Spleen (tissue), 11 donors: ENCODE measurements at regions not wholly inside any gene's neighbourhood (a gene's known extent, or its start where the extent isn't known, plus 50 kb on each side); places are given as distances from the start of the nearest gene placed in this dataset.

Source experiments
- DNase-seq: peaks from one replicate; pipeline ENCODE4 v3.0.0-alpha.2; 2020
- H3K27ac ChIP-seq, 8 donors: fragments of 200-600 bp; sonication (generic) in 7 of 8; 1 replicate in 4 of 8; 2 replicates in 4 of 8; pipeline versions ENCODE4 v1.5.0 to v1.8.0; 2016 to 2021; ENCODE audit warnings: inconsistent platforms in 4 of 8, mild to moderate bottlenecking in 4 of 8, moderate library complexity in 1 of 8
- H3K27me3 ChIP-seq, 7 donors: fragments of 200-600 bp; sonication (generic) in 6 of 7; replicated peaks in 1 of 7; 1 replicate in 4 of 7; 2 replicates in 3 of 7; pipeline versions ENCODE4 v1.5.0 to v1.8.0; 2016 to 2021; ENCODE audit warnings: inconsistent platforms in 3 of 7, mild to moderate bottlenecking in 1 of 7
- H3K36me3 ChIP-seq, 6 donors: fragments of 200-600 bp; sonication (generic) in 5 of 6; 1 replicate in 4 of 6; 2 replicates in 2 of 6; pipeline versions ENCODE4 v1.5.0 to v1.8.0; 2016 to 2021; ENCODE audit warnings: inconsistent platforms in 2 of 6
- H3K4me1 ChIP-seq, 6 donors: fragments of 200-600 bp; sonication (generic) in 5 of 6; 1 replicate in 3 of 6; 2 replicates in 3 of 6; pipeline versions ENCODE4 v1.5.0 to v1.8.0; 2016 to 2021; ENCODE audit warnings: inconsistent platforms in 3 of 6
- H3K4me3 ChIP-seq, 8 donors: fragments of 200-600 bp; sonication (generic) in 7 of 8; 1 replicate in 4 of 8; 2 replicates in 4 of 8; pipeline versions ENCODE4 v1.5.0 to v1.8.0; 2016 to 2021; ENCODE audit warnings: inconsistent platforms in 4 of 8, mild to moderate bottlenecking in 4 of 8, moderate library complexity in 2 of 8
- H3K9me3 ChIP-seq, 8 donors: fragments of 200-600 bp; sonication (generic) in 7 of 8; 1 replicate in 4 of 8; 2 replicates in 4 of 8; pipeline versions ENCODE4 v1.5.0 to v1.8.0; 2016 to 2021; ENCODE audit warnings: inconsistent platforms in 4 of 8
- POLR2A ChIP-seq, 3 donors: fragments of 450-650 bp; IDR thresholded peaks; one replicate each; pipeline ENCODE4 v1.5.1; 2017; ENCODE audit warnings: antibody characterized with exemption in 3 of 3, mild to moderate bottlenecking in 1 of 3
- POLR2AphosphoS5 ChIP-seq, 3 donors: sonication (generic); formaldehyde crosslinking; IDR thresholded peaks; one replicate each; pipeline ENCODE4 v1.5.1; 2017; ENCODE audit warnings: antibody characterized with exemption in 3 of 3
- WGBS, 5 donors: extraction: QIAGEN DNeasy Blood & Tissue Kit in 3 of 5; methylation state at CpG; one replicate each; pipeline versions ENCODE4 v1.1.5 to v1.1.7; 2013 to 2018; 5-methylcytosine and 5-hydroxymethylcytosine counted together
- intact Hi-C: fragments of 100-400 bp; cut with DNase I; formaldehyde crosslinking; loops from one replicate; pipeline ENCODE4 v1.15.0; 2023; ENCODE audit warnings: low total_unique reads
- TF ChIP-seq, protein P1 (sequence below), 11 experiments: fragments of 200-600 bp in 7 of 11; fragments of 450-650 bp in 4 of 11; sonication (generic) in 4 of 11; IDR thresholded peaks in 8 of 11; conservative IDR thresholded peaks in 3 of 11; 1 replicate in 7 of 11; 2 replicates in 4 of 11; pipeline versions ENCODE4 v1.4.0 to v1.8.0; 2016 to 2021; ENCODE audit warnings: antibody characterized with exemption in 11 of 11, inconsistent platforms in 4 of 11, mild to moderate bottlenecking in 1 of 11
- donor health status: healthy with polysubstance abuse.
- donor health status: DM: no; HTN: no; CAD: no; lungs with moderate emphysema.
- donor health status: DM: no; HTN: no; CAD: no.
- donor health status: Bipolar disorder and iron deficiency.
- donor health status: healthy.
- donor health status: DM: no; HTN: no; CAD: no.
- donor health status: DM: yes; HTN: yes; CAD: no.

DNA sequence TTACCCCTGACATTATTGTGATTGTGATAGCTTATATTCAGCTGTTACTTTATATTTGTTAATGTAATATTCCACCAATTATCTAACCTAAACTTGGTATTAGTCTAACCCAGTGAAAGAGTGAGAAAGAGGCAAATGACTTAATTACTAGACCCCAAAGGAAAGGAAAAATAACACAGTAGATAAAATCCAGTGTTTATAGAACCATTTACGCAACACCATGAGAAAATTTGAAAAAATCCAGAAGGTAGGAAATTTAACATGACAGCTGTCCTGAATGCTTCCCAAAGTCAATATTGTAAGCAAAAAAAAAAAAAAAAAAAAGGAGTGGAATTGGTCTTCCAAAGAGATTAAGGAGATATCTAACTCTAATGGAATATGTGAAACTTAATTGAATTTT, 741.5 kb upstream of the GHITM start:
- WGBS, 5 donors = 87 to 98% (median 91%) methylated on average over 1 of the region's 1 CpG
- H3K27me3 ChIP-seq = no peaks in the 10 kb centered on the region
- no peaks in the 10 kb centered on the region for H3K4me1 ChIP-seq
- H3K4me3 ChIP-seq = no peak overlapping the region
- H3K36me3 ChIP-seq = no peaks in the 10 kb centered on the region
- intact Hi-C loops = no loop called here
- TF ChIP-seq, protein P1, sequence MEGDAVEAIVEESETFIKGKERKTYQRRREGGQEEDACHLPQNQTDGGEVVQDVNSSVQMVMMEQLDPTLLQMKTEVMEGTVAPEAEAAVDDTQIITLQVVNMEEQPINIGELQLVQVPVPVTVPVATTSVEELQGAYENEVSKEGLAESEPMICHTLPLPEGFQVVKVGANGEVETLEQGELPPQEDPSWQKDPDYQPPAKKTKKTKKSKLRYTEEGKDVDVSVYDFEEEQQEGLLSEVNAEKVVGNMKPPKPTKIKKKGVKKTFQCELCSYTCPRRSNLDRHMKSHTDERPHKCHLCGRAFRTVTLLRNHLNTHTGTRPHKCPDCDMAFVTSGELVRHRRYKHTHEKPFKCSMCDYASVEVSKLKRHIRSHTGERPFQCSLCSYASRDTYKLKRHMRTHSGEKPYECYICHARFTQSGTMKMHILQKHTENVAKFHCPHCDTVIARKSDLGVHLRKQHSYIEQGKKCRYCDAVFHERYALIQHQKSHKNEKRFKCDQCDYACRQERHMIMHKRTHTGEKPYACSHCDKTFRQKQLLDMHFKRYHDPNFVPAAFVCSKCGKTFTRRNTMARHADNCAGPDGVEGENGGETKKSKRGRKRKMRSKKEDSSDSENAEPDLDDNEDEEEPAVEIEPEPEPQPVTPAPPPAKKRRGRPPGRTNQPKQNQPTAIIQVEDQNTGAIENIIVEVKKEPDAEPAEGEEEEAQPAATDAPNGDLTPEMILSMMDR (IDR thresholded peaks at IDR 0.05 in 8 of 11, conservative IDR thresholded peaks at IDR 0.05 in 3 of 11) = no peak
- TF ChIP-seq POLR2A (IDR thresholded peaks at IDR 0.05) = no peak
- TF ChIP-seq POLR2AphosphoS5 (IDR thresholded peaks at IDR 0.05) = no peak
- no peak for DNase-seq
- no peak overlapping the region for H3K27ac ChIP-seq
- H3K9me3 ChIP-seq = peaks cover 0 to 14% (median 0%) of the 10 kb centered on the region in 8 donors

DNA sequence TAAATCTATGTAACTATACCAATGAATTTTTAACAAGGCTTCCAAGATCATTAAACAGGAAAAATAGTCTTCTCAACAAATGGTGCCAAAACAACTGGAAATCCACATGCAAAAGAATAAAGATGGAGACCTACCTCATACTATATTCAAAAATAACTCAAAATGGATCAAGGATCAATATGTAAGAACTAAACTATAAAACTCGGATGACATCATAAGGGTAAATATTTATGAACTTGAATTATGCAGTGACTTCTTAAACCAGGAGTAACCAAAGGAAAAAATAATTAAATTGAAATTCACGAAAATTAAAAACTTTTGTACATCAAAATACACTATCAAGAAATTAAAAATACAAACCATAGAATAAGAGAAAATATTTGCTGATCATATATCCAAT, 728.7 kb upstream of the GHITM start:
- no peak for DNase-seq
- no peaks in the 10 kb centered on the region for H3K4me1 ChIP-seq
- H3K9me3 ChIP-seq = peaks cover 0 to 4% (median 0%) of the 10 kb centered on the region in 8 donors
- H3K27ac ChIP-seq = no peak overlapping the region
- 64 to 87% (median 73%) methylated on average over 2 of the region's 2 CpGs for WGBS, 5 donors
- no peaks in the 10 kb centered on the region for H3K27me3 ChIP-seq
- H3K4me3 ChIP-seq = no peak overlapping the region
- TF ChIP-seq POLR2A (IDR thresholded peaks at IDR 0.05) (no peak), POLR2AphosphoS5 (IDR thresholded peaks at IDR 0.05) (no peak)
- TF ChIP-seq, protein P1 (IDR thresholded peaks at IDR 0.05 in 8 of 11, conservative IDR thresholded peaks at IDR 0.05 in 3 of 11) = no peak
- H3K36me3 ChIP-seq = no peaks in the 10 kb centered on the region
- intact Hi-C loops = no loop called here

DNA sequence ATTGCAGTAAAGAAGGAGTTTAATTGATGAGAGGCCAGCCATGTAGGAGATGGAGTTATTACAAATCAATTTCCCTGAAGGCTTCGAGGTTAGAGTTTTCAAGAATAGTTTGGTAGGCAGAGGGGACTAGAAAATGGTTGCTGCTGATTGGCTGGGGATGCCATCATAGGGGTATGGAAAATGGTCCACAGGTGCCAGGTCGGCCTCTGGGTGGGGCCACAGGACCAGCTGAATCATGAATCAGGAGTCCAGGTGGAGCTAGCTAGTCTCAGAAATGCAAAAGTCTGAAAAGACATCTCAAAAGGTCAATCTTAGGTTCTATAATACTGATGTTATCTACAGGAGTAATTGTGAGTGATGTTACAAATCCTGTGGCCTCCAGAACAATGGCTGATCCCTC, 714.0 kb upstream of the GHITM start:
- TF ChIP-seq, protein P1 (IDR thresholded peaks at IDR 0.05 in 8 of 11, conservative IDR thresholded peaks at IDR 0.05 in 3 of 11) = no peak
- TF ChIP-seq POLR2AphosphoS5 (IDR thresholded peaks at IDR 0.05) (no peak), POLR2A (IDR thresholded peaks at IDR 0.05) (no peak)
- Histone ChIP-seq H3K27ac (no peak overlapping the region), H3K4me1 (no peaks in the 10 kb centered on the region), H3K9me3 (peaks cover 0 to 6% (median 0%) of the 10 kb centered on the region in 8 donors), H3K4me3 (no peak overlapping the region), H3K27me3 (no peaks in the 10 kb centered on the region), H3K36me3 (no peaks in the 10 kb centered on the region)
- no peak for DNase-seq
- WGBS, 5 donors = 28 to 75% (median 65%) methylated on average over 2 of the region's 2 CpGs
- intact Hi-C loops = no loop called here

DNA sequence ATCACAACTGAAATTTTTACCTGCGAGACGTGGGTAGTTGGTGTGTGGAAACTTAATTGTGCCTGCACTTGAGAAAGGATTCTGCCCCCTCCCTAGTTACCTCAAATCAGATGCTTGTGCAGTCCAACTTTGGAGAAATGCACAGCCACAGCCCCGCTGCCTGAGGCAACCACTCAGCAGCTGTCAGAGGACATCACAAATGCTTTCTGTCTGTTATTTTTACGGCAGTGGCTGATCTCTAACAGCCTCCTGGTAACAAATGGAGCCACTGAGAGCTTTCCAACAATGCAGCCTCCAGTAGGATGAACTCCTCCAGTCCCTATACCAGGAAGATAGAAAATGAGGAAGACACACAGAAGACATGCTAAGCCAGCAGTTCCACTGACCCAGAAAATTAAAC, 712.2 kb upstream of the GHITM start:
- peaks cover 0 to 6% (median 0%) of the 10 kb centered on the region in 8 donors for H3K9me3 ChIP-seq
- H3K27me3 ChIP-seq = no peaks in the 10 kb centered on the region
- no peaks in the 10 kb centered on the region for H3K36me3 ChIP-seq
- H3K27ac ChIP-seq = no peak overlapping the region
- H3K4me1 ChIP-seq = no peaks in the 10 kb centered on the region
- DNase-seq = no peak
- intact Hi-C loops = no loop called here
- H3K4me3 ChIP-seq = no peak overlapping the region
- 71 to 86% (median 73%) methylated on average over 4 of the region's 4 CpGs for WGBS, 5 donors
- no peak for TF ChIP-seq POLR2A (IDR thresholded peaks at IDR 0.05)
- no peak for TF ChIP-seq POLR2AphosphoS5 (IDR thresholded peaks at IDR 0.05)
